Mesenchymal stem cell (in vitro differentiated cells and primary cell): ENCODE measurements at regions not wholly inside any gene's neighbourhood (a gene's known extent, or its start where the extent isn't known, plus 50 kb on each side); places are given as distances from the start of the nearest gene placed in this dataset.
"Not testable (repeated sequence)": the region's sequence is repeated elsewhere in the genome, so short reads cannot be mapped to it uniquely, and the experiment has no call there.

Experiments used
- DNase-seq: peaks from one replicate; pipeline ENCODE4 v3.0.0-alpha.2; 2013
- H2AFZ ChIP-seq: one replicate; pipeline ENCODE4 v1.6.1; 2013; ENCODE audit warnings: low read depth, mild to moderate bottlenecking, control low read depth, inconsistent platforms, low read length, moderate library complexity
- H2AK5ac ChIP-seq: 2 replicates; pipeline ENCODE4 v1.6.1; 2013; ENCODE audit warnings: low read length, moderate library complexity, mild to moderate bottlenecking, inconsistent platforms; ENCODE audit not compliant: severe bottlenecking
- H2BK120ac ChIP-seq: one replicate; pipeline ENCODE4 v1.6.1; 2013; ENCODE audit warnings: low read depth, mild to moderate bottlenecking, inconsistent platforms, low read length, moderate library complexity
- H2BK12ac ChIP-seq, 2 experiments: one replicate each; pipeline ENCODE4 v1.6.1; 2013; ENCODE audit warnings: inconsistent platforms in 2 of 2, low read length in 2 of 2, mild to moderate bottlenecking in 2 of 2, moderate library complexity in 2 of 2, control low read depth in 1 of 2
- H2BK15ac ChIP-seq: one replicate; pipeline ENCODE4 v1.6.1; 2013; ENCODE audit warnings: mild to moderate bottlenecking, low read depth, inconsistent platforms; ENCODE audit not compliant: poor library complexity, severe bottlenecking
- H2BK5ac ChIP-seq: 2 replicates; pipeline ENCODE4 v1.6.1; 2013; ENCODE audit warnings: low read depth, mild to moderate bottlenecking, low read length, control low read depth, inconsistent platforms; ENCODE audit not compliant: poor library complexity, severe bottlenecking
- H3K14ac ChIP-seq, 2 experiments: one replicate each; pipeline ENCODE4 v1.6.1; 2013; ENCODE audit warnings: inconsistent platforms in 2 of 2, low read length in 2 of 2, control low read depth in 1 of 2, mild to moderate bottlenecking in 1 of 2, moderate library complexity in 1 of 2
- H3K18ac ChIP-seq, 2 experiments: one replicate each; pipeline ENCODE4 v1.6.1; 2013; ENCODE audit warnings: inconsistent platforms in 2 of 2, low read length in 2 of 2, control low read depth in 1 of 2, low read depth in 1 of 2, mild to moderate bottlenecking in 1 of 2
- H3K23ac ChIP-seq, 2 experiments: one replicate each; pipeline ENCODE4 v1.6.1; 2013; ENCODE audit warnings: inconsistent platforms in 2 of 2, low read length in 2 of 2, mild to moderate bottlenecking in 2 of 2, moderate library complexity in 2 of 2, control low read depth in 1 of 2
- H3K27ac ChIP-seq: 2 replicates; pipeline ENCODE4 v1.5.1; 2013; ENCODE audit warnings: mild to moderate bottlenecking, moderate library complexity, low read length, control low read depth, inconsistent platforms; ENCODE audit not compliant: poor library complexity, severe bottlenecking
- H3K27me3 ChIP-seq, 2 experiments: 2 replicates each; pipeline versions ENCODE4 v1.6.1 to v1.7.0; 2013; ENCODE audit warnings: low read length in 2 of 2, mild to moderate bottlenecking in 2 of 2, moderate library complexity in 2 of 2, control low read depth in 1 of 2, inconsistent platforms in 1 of 2; ENCODE audit not compliant: control insufficient read depth in 1 of 2, insufficient read depth in 1 of 2
- H3K36me3 ChIP-seq, 2 experiments: 2 replicates each; pipeline versions ENCODE4 v1.6.1 to v1.7.0; 2013; ENCODE audit warnings: low read length in 2 of 2, control low read depth in 1 of 2, inconsistent platforms in 1 of 2, low read depth in 1 of 2, mild to moderate bottlenecking in 1 of 2; ENCODE audit not compliant: insufficient read depth in 2 of 2, control insufficient read depth in 1 of 2
- H3K4ac ChIP-seq, 2 experiments: one replicate each; pipeline ENCODE4 v1.6.1; 2013; ENCODE audit warnings: inconsistent platforms in 2 of 2, low read length in 2 of 2, mild to moderate bottlenecking in 2 of 2, moderate library complexity in 2 of 2, control low read depth in 1 of 2, low read depth in 1 of 2
- H3K4me1 ChIP-seq: 2 replicates; pipeline ENCODE4 v1.6.1; 2013; ENCODE audit warnings: low read depth, low read length, control low read depth; ENCODE audit not compliant: control insufficient read depth, insufficient read depth
- H3K4me2 ChIP-seq: 2 replicates; pipeline ENCODE4 v1.6.1; 2013; ENCODE audit warnings: low read length, mild to moderate bottlenecking, inconsistent platforms; ENCODE audit not compliant: poor library complexity, severe bottlenecking
- H3K4me3 ChIP-seq, 2 experiments: 2 replicates each; pipeline versions ENCODE4 v1.5.1 to v1.7.0; 2013; ENCODE audit warnings: low read length in 2 of 2, mild to moderate bottlenecking in 2 of 2, control low read depth in 1 of 2, low read depth in 1 of 2; ENCODE audit not compliant: insufficient read depth in 1 of 2
- H3K79me1 ChIP-seq: replicated peaks from 2 replicates; pipeline ENCODE4 v1.6.1; 2013; ENCODE audit warnings: mild to moderate bottlenecking, control low read depth, low read length, inconsistent platforms; ENCODE audit not compliant: poor library complexity, severe bottlenecking
- H3K9ac ChIP-seq: 2 replicates; pipeline ENCODE4 v1.7.0; 2013; ENCODE audit warnings: mild to moderate bottlenecking, low read length, moderate library complexity
- H3K9me3 ChIP-seq: 2 replicates; pipeline ENCODE4 v1.7.0; 2013; ENCODE audit warnings: mild to moderate bottlenecking, low read length; ENCODE audit not compliant: control insufficient read depth
- H4K8ac ChIP-seq: one replicate; pipeline ENCODE4 v1.6.1; 2013; ENCODE audit warnings: inconsistent platforms, mild to moderate bottlenecking, low read length, moderate library complexity
- H4K91ac ChIP-seq: one replicate; pipeline ENCODE4 v1.6.1; 2013; ENCODE audit warnings: mild to moderate bottlenecking, low read length, inconsistent platforms
- WGBS: methylation state at CpG from one replicate; pipeline ENCODE4 v1.1.7; 2013; ENCODE audit warnings: mixed read lengths; 5-methylcytosine and 5-hydroxymethylcytosine counted together

- peak overlapping the region; percentile 14 for H3K4me2 ChIP-seq
- WGBS, result 41% methylated on average over 25 of the region's 26 CpGs
- peak overlapping the region in 1 of 2 experiments; percentile 29 for H2BK12ac ChIP-seq
- H3K4me1 ChIP-seq, result peaks cover 32% of the 10 kb centered on the region
- peak overlapping the region; percentile 12 for H2BK15ac ChIP-seq
- H2AK5ac ChIP-seq, result peak overlapping the region; percentile 77
- no peak overlapping the region for H2AFZ ChIP-seq
- no peaks in the 10 kb centered on the region for H3K9me3 ChIP-seq
- H3K27me3 ChIP-seq, result no peaks in the 10 kb centered on the region
- peak overlapping the region; percentile 16 to 43 for H3K18ac ChIP-seq
- H3K23ac ChIP-seq, result no peak overlapping the region
- peaks cover 7% of the 10 kb centered on the region for H3K79me1 ChIP-seq
- H4K8ac ChIP-seq, result no peak overlapping the region
- H3K36me3 ChIP-seq, result no peaks in the 10 kb centered on the region
- no peak overlapping the region for H2BK5ac ChIP-seq
- no peak overlapping the region for H3K4ac ChIP-seq
- H3K4me3 ChIP-seq, result no peak overlapping the region
- no peak overlapping the region for H3K9ac ChIP-seq
- peak overlapping the region; percentile 44 for H4K91ac ChIP-seq
- H2BK120ac ChIP-seq, result no peak overlapping the region
- H3K27ac ChIP-seq, result no peak overlapping the region
- no peak for DNase-seq
- no peak overlapping the region for H3K14ac ChIP-seq
Measured at GRCh38 chr17:72382971-72383722, 262.3 kb downstream of the SOX9 start.

GRCh38 chr17:72385475-72385874, 264.7 kb downstream of the SOX9 start:
- peaks cover 45% of the 10 kb centered on the region for H3K4me1 ChIP-seq
- H3K14ac ChIP-seq, result no peak overlapping the region
- H3K4me3 ChIP-seq, result no peak overlapping the region
- H3K23ac ChIP-seq, result no peak overlapping the region
- no peak overlapping the region for H2BK120ac ChIP-seq
- H3K27ac ChIP-seq, result peak overlapping the region; percentile 60
- H3K79me1 ChIP-seq, result peaks cover 7% of the 10 kb centered on the region
- H3K9me3 ChIP-seq, result no peaks in the 10 kb centered on the region
- H3K4me2 ChIP-seq, result no peak overlapping the region
- no peaks in the 10 kb centered on the region for H3K36me3 ChIP-seq
- no peak overlapping the region for H2BK12ac ChIP-seq
- H3K27me3 ChIP-seq, result no peaks in the 10 kb centered on the region
- no peak overlapping the region for H4K91ac ChIP-seq
- H2AFZ ChIP-seq, result no peak overlapping the region
- no peak overlapping the region for H3K18ac ChIP-seq
- WGBS, result 89% methylated on average over 3 of the region's 3 CpGs
- no peak overlapping the region for H4K8ac ChIP-seq
- no peak for DNase-seq
- H2BK15ac ChIP-seq, result no peak overlapping the region
- no peak overlapping the region for H2BK5ac ChIP-seq
- no peak overlapping the region for H3K9ac ChIP-seq
- H3K4ac ChIP-seq, result no peak overlapping the region
- H2AK5ac ChIP-seq, result no peak overlapping the region

GRCh38 chr17:72386173-72386572, 265.4 kb downstream of the SOX9 start:
- H2BK5ac ChIP-seq, H3K27me3 ChIP-seq, H3K79me1 ChIP-seq, H4K91ac ChIP-seq, H3K23ac ChIP-seq, H2BK12ac ChIP-seq, H3K4me3 ChIP-seq, H3K36me3 ChIP-seq, H3K9ac ChIP-seq, H2AFZ ChIP-seq, H3K9me3 ChIP-seq, H3K4ac ChIP-seq, H2BK120ac ChIP-seq, H3K4me2 ChIP-seq, H3K14ac ChIP-seq, H3K18ac ChIP-seq, H4K8ac ChIP-seq: not testable (repeated sequence)
- Histone ChIP-seq H3K27ac (peak overlapping the region; percentile 74), H3K4me1 (peaks cover 45% of the 10 kb centered on the region), H2BK15ac (peak overlapping the region; percentile 33), H2AK5ac (peak overlapping the region; percentile 99)
- WGBS, result 93% methylated on average over 1 of the region's 1 CpG
- DNase-seq, result peak; percentile 71

- Histone ChIP-seq H2AK5ac (peak overlapping the region; percentile 99), H3K27me3 (no peaks in the 10 kb centered on the region), H3K36me3 (no peaks in the 10 kb centered on the region), H3K4me2 (no peak overlapping the region), H2AFZ (no peak overlapping the region), H4K91ac (peak overlapping the region; percentile 85), H2BK5ac (peak overlapping the region; percentile 53), H3K4me1 (peaks cover 46% of the 10 kb centered on the region), H3K4me3 (no peak overlapping the region), H2BK12ac (peak overlapping the region; percentile 75 to 97), H3K18ac (peak overlapping the region; percentile 23 to 98), H3K27ac (peak overlapping the region; percentile 74), H2BK120ac (peak overlapping the region; percentile 71), H3K23ac (peak overlapping the region in 1 of 2 experiments; percentile 61), H3K79me1 (peaks cover 7% of the 10 kb centered on the region), H4K8ac (peak overlapping the region; percentile 27), H2BK15ac (peak overlapping the region; percentile 60), H3K4ac (peak overlapping the region in 1 of 2 experiments; percentile 76), H3K9ac (no peak overlapping the region), H3K9me3 (no peaks in the 10 kb centered on the region), H3K14ac (peak overlapping the region in 1 of 2 experiments; percentile 80)
- 73% methylated on average over 4 of the region's 5 CpGs for WGBS
- DNase-seq, result no peak
Measured at GRCh38 chr17:72386619-72387237, 265.9 kb downstream of the SOX9 start.
